ENCODE measurements at regions not wholly inside any gene's neighbourhood (a gene's known extent, or its start where the extent isn't known, plus 50 kb on each side); places are given as distances from the start of the nearest gene placed in this dataset.

- Histone ChIP-seq H3K4me3 (ENCODE audit: low read length, poor library complexity, severe bottlenecking) (no peak overlapping the region), H3K9me2 (replicated peaks; ENCODE audit: low read depth, low read length) (no peaks in the 10 kb centered on the region), H3K9ac (ENCODE audit: low read depth, low read length, poor library complexity, severe bottlenecking) (no peak overlapping the region), H3K27me3 (ENCODE audit: insufficient read depth, low read length, poor library complexity, severe bottlenecking) (no peaks in the 10 kb centered on the region), H3K4me1 (ENCODE audit: insufficient read depth, low read length, poor library complexity, severe bottlenecking) (peaks cover 19% of the 10 kb centered on the region), H3F3A (ENCODE audit: low read depth) (no peaks in the 10 kb centered on the region), H2AFZ (ENCODE audit: low read length) (no peak overlapping the region), H3K9me3 (ENCODE audit: insufficient read depth, low read depth, low read length) (no peaks in the 10 kb centered on the region), H3K36me3 (ENCODE audit: insufficient read depth, low read length) (no peaks in the 10 kb centered on the region), H3K4me2 (ENCODE audit: low read depth, low read length, poor library complexity, severe bottlenecking) (no peak overlapping the region), H4K20me1 (ENCODE audit: insufficient read depth, low read length, poor library complexity, severe bottlenecking) (no peaks in the 10 kb centered on the region), H3K79me2 (ENCODE audit: insufficient read depth, low read length) (no peaks in the 10 kb centered on the region)
- TF ChIP-seq EZH2phosphoT487 (IDR thresholded peaks at IDR 0.05; ENCODE audit: borderline replicate concordance) (no peak), CTCF (conservative IDR thresholded peaks at IDR 0.05; ENCODE audit: low read length) (no peak)
These were observed 554.2 kb upstream of the KCNMB2 start for GRCh38 chr3:177982034-177982433.

GRCh38 chr3:177983320-177983719 lies 552.9 kb upstream of the KCNMB2 start:
- no peaks in the 10 kb centered on the region for H4K20me1 ChIP-seq (ENCODE audit: insufficient read depth, low read length, poor library complexity, severe bottlenecking)
- H3K9ac ChIP-seq (ENCODE audit: low read depth, low read length, poor library complexity, severe bottlenecking), result no peak overlapping the region
- H2AFZ ChIP-seq (ENCODE audit: low read length), result no peak overlapping the region
- peaks cover 19% of the 10 kb centered on the region for H3K4me1 ChIP-seq (ENCODE audit: insufficient read depth, low read length, poor library complexity, severe bottlenecking)
- no peaks in the 10 kb centered on the region for H3F3A ChIP-seq (ENCODE audit: low read depth)
- no peaks in the 10 kb centered on the region for H3K79me2 ChIP-seq (ENCODE audit: insufficient read depth, low read length)
- no peak overlapping the region for H3K4me3 ChIP-seq (ENCODE audit: low read length, poor library complexity, severe bottlenecking)
- TF ChIP-seq EZH2phosphoT487 (IDR thresholded peaks at IDR 0.05; ENCODE audit: borderline replicate concordance), result no peak
- TF ChIP-seq CTCF (conservative IDR thresholded peaks at IDR 0.05; ENCODE audit: low read length), result no peak
- no peaks in the 10 kb centered on the region for H3K27me3 ChIP-seq (ENCODE audit: insufficient read depth, low read length, poor library complexity, severe bottlenecking)
- H3K9me3 ChIP-seq (ENCODE audit: insufficient read depth, low read depth, low read length), result no peaks in the 10 kb centered on the region
- H3K4me2 ChIP-seq (ENCODE audit: low read depth, low read length, poor library complexity, severe bottlenecking), result no peak overlapping the region
- no peaks in the 10 kb centered on the region for H3K36me3 ChIP-seq (ENCODE audit: insufficient read depth, low read length)
- no peaks in the 10 kb centered on the region for H3K9me2 ChIP-seq (replicated peaks; ENCODE audit: low read depth, low read length)

- Histone ChIP-seq H3K4me1 (ENCODE audit: insufficient read depth, low read length, poor library complexity, severe bottlenecking) (peaks cover 4% of the 10 kb centered on the region), H3K9me2 (replicated peaks; ENCODE audit: low read depth, low read length) (no peaks in the 10 kb centered on the region), H3K9ac (ENCODE audit: low read depth, low read length, poor library complexity, severe bottlenecking) (no peak overlapping the region), H2AFZ (ENCODE audit: low read length) (no peak overlapping the region), H3K4me2 (ENCODE audit: low read depth, low read length, poor library complexity, severe bottlenecking) (no peak overlapping the region), H3K27me3 (ENCODE audit: insufficient read depth, low read length, poor library complexity, severe bottlenecking) (no peaks in the 10 kb centered on the region), H4K20me1 (ENCODE audit: insufficient read depth, low read length, poor library complexity, severe bottlenecking) (no peaks in the 10 kb centered on the region), H3F3A (ENCODE audit: low read depth) (no peaks in the 10 kb centered on the region), H3K4me3 (ENCODE audit: low read length, poor library complexity, severe bottlenecking) (no peak overlapping the region), H3K79me2 (ENCODE audit: insufficient read depth, low read length) (no peaks in the 10 kb centered on the region), H3K9me3 (ENCODE audit: insufficient read depth, low read depth, low read length) (no peaks in the 10 kb centered on the region), H3K36me3 (ENCODE audit: insufficient read depth, low read length) (no peaks in the 10 kb centered on the region)
- no peak for TF ChIP-seq CTCF (conservative IDR thresholded peaks at IDR 0.05; ENCODE audit: low read length)
- TF ChIP-seq EZH2phosphoT487 (IDR thresholded peaks at IDR 0.05; ENCODE audit: borderline replicate concordance), result no peak
These were observed 543.0 kb upstream of the KCNMB2 start for GRCh38 chr3:177992993-177993970.

All from Loucy (cell line).